GM18868 (cell line): ENCODE measurements at regions not wholly inside any gene's neighbourhood (a gene's known extent, or its start where the extent isn't known, plus 50 kb on each side); places are given as distances from the start of the nearest gene placed in this dataset.
"Not testable (repeated sequence)": the region's sequence is repeated elsewhere in the genome, so short reads cannot be mapped to it uniquely, and the experiment has no call there.

ENCODE experiments used
- ATAC-seq: cut with Tn5 transposase; IDR thresholded peaks from one replicate; pipeline ENCODE4 v1.9.1; 2021; ENCODE audit warnings: mild to moderate bottlenecking, moderate library complexity; ENCODE audit not compliant: unreplicated experiment

DNA sequence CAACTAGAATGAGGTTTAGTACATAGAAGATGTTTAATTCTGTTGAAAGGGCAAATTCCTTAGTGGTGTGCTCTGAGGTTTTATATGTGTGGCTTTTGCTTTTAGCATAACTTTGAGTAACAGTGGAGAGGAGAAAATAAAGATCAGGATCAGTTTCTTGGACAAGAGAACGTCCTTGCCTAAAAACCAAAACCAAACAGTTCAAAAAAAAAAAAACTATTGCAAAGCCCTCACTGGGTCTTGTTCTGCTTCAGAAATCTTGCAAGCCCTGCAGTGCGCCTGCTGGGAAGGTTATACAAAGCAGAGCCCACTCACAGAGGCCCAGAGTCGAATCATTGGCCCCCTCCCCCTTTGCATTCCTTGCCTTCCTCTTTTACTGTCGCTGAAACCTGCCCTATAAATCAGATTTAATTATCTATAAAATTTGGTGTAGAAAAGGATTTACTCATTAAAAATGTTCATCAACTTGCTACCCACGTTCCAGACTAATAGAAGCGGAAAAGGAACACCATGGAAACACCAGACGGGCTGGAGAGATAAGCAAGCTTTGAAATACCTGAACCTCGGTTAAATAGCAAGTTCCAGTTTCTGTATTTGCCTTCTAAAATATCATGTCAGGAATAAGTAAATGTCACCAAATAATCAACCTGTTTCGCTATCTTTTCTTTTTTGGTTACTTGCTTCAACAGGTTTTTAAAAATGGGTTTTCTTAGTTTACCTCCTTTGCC, 201.6 kb upstream of the PTBP2 start:
- no peak for ATAC-seq

DNA sequence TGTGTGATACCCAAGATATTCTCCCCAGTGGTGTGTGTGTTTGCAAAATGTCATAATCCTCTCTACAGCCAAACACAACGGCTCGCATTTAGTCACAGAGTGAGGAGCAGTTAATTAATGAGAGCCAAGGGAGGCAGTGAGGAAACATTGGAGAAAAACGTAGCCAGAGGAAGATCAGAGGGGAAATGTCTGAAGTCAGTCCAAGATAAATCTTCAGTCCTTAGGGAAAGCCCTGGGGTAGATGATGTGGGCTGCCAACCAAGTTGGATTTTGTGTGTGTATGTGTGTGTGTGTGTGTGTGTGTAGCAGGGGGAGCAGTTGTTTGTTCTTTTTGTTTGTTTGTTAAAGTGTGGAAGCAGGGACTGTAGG, 201.0 kb upstream of the PTBP2 start:
- no peak for ATAC-seq

DNA sequence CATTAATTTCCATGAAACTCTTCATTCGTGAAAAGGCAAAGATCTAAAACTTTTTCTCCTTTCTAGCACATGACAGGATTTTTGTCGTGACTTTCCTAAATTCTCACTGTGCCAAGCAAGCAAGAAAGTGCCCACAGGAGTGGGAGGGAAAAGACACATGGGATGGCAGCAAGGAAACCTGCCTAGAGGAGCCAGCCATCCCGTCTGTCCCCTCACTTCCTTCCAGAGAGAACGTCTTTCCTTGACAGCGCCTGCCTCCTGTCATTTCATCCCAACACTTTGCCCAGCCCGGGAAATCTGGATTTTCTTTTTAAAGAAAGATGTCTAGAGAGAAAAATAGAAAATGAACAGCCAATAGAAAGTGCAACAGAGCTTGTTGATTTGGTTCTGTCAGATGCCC, 200.6 kb upstream of the PTBP2 start:
- no peak for ATAC-seq

DNA sequence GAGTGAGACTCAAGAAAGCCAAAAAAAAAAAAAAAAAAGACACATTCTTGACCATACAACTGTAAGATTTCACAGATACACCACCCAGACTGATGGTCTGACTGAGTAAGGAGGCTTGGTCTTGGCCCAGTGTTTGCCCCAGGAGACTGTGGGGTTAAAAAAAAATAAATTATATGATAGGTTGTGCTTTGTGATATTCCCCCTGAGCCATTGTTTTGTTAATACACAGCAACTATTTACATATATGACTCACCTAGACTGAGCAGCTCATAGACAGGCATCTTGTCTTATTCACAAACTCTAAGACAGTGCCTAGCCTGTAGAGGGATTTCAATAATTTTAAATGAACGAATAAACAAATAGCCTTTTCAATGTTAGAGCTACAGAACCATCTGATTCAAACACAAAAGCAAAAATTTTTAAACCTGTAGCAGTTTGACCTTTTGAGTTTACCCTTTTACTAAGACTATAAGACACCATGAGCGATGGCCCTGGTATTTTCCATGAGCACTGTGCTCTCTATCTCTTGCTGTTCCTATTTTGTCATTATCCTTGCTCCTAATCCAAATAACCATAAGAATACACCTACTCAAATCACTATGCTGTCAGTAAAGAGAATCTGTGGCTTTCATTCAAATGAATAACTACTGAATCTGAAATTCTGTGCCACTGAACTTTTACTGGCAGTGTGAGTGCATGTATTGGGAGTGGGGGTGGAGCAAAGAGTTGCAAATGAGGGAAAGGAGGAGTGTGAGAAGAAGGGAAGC, 199.4 kb upstream of the PTBP2 start:
- no peak for ATAC-seq

DNA sequence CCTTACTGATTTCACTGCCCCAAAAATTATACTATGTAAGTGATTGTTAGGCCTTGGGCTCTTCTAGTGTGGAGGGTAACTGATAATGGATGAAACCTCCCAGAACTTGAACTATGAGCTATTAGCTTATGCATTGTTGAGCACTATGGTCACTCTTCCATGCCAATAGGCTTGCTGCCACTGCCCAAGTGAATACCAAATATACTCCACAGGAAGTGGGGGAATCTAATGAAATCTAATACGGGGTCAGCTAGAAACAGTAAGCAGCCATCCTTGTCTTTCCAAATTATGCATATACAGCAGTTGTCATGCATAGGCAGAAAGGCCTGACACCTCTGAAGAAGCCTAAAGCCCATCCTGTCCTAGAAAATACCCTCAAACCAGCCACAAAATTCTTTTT, 198.7 kb upstream of the PTBP2 start:
- ATAC-seq: no peak

DNA sequence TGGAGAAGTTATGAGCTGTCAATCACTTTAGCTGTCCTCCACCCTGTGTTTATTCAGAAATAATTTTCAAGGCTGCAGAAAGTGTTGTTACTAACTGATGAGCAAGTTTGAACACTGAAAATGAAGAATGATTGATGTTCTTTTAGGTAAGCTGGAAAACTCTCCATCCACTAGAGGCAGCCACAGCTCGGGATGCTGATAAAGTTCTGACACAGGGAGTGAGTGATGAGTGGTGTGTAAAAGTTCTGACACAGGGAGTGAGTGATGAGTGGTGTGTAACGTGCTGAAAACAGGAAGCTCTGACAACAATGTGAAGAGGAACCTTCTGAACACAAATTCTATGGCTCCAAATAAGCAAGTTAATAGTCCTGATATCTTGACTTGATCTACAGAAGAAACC, 197.5 kb upstream of the PTBP2 start:
- ATAC-seq: no peak

DNA sequence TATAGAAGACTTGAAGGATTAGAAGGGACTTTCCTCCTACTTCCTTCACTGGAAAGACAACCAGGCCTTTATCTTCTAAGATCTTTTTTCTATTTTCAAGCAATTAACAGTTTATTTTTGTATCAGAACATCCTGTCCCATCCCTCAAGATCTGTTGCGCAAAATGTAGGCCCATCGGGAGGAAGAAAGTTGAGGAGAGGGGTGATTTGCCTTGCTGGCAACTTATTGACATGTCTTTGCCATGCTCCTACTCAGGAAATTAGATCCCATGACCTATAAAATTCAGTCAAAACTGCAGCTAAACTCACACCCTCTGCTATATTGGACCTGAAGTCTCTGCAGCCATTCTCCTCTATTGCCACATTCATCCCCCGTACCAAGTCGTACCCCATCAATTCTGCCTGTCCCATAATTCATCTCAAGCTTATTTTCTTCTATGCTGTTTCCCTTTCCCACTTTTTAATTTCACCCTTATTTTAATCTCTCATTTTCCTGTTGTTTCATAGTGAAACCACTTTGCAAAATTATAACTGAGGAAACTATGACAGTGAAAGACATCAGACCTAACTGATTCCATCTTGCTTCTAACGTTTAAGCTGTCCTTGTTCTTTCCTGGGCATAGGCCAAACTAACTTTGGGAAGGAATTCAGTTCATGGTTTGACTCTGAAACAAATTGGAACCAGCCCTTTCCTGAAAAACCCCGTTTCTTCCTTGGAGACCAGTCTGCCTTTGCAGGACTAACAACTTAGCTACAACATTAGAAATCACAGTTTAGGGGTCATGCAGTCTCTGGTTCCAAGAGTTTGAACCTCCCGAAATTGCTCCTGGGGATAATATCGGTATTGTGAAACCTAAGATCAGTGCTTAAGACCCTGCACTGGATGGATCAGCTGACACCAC, 195.7 kb upstream of the PTBP2 start:
- ATAC-seq: no peak

DNA sequence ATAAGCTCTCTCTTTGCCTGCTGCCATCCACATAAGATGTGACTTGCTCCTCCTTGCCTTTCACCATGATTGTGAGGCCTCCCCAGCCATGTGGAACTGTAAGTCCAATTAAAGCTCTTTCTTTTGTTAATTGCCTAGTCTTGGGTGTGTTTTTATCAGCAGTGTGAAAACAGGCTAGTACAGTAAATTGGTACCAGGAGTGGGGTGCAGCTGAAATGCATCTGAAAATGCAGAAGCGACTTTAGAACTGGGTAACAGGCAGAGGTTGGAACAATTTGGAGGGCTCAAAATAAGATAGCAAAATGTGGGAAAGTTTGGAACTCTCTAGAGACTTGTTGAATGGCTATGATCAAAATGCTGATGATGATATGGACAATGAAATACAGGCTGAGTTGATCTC, 192.9 kb upstream of the PTBP2 start:
- ATAC-seq: not testable (repeated sequence)

DNA sequence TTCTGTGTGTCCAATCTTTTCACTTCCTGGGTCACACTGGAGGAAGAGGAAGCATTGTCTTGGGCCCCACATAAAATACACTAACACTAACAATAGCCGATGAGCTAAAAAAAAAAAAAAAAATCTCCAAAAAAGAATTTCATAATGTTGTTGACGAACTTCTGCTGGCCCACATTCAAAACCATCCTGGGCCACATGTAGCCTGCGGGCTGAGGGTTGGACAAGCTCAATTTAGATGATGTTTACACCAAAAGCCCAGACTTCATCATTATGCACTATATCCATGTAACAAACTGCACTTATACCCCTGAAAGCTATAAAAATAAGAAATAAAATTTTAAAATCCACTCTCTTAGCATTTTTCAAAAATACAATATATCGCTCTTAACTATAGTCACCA, 187.8 kb upstream of the PTBP2 start:
- no peak for ATAC-seq

DNA sequence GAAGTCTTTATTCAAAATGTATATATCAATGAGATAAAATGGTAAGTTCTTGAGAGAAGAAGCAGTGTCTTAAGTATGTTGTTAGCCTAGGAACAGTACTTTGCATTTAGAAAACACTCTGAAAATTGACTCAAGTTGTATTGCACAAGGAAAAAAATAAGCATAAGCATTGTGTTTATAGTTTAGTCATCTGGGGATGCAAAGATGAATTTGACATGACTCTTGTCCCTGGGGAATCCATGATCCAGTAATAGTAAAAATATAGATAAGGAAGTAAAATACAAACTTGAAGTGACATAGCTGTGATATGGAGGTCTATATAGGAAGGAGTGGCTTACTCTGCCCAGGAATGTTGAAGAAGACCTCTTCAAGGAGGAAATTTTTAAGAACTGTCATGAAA, 185.0 kb upstream of the PTBP2 start:
- ATAC-seq: no peak

DNA sequence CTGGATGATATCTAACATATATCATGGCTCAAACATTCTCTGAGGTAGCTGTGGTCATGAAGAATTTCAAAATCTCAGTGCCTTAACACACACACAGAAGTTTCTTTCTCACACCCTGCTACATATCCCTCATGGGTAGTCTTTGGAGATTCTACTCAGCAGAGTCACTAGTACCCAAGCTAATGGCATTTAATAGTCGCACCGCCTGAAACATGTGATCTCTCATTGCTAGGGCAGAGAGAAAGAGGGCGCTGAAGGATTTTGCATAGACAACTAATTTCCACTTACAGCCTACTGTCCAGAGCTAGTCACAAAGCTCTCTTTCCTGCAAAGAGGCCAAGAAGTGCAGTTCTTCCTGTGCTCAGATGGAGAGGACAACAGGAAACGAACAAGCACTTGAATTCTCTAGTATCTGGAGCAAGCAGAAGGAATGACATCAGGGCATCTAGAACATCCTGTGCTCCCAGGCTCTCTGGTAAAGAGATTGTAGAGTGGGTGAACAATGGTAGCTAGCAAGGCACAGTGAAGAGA, 183.4 kb upstream of the PTBP2 start:
- no peak for ATAC-seq

DNA sequence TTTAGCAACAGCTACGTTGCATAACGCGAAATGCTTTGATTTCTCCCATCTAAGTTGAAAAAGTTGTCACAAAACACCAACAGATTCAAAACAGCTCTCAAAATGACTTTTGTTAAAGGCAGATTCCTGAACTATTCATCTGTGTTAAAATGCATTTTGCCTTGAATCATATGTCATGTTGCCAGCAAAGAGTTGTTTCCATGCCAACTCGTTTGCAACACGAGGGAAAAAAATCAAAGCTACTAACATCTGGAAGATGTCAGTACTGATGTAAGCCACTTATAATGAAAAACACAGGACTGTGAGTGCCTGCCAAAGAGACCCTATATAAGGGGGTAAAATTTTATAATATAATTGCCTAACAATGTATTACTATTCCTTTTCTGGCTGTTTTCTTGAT, 182.7 kb upstream of the PTBP2 start:
- ATAC-seq: no peak

DNA sequence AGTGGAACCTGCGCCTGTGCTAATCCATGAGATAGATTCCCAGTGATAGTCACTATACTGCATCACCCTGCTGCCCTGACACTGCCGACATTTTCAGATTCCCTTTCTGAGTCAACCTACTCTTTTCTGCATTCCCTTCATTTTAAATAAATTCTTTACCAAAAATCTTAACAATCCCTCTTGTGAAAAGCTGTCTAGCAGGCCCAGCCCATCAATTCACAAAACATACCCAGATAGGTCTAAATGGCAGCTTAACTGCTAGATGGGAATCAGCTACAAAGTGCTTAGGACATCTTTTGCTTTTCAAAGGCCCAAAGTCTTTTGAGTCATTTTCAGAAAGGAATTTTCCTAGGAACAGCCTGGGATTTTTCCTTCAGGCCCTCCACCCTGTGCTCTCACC, 180.1 kb upstream of the PTBP2 start:
- no peak for ATAC-seq

DNA sequence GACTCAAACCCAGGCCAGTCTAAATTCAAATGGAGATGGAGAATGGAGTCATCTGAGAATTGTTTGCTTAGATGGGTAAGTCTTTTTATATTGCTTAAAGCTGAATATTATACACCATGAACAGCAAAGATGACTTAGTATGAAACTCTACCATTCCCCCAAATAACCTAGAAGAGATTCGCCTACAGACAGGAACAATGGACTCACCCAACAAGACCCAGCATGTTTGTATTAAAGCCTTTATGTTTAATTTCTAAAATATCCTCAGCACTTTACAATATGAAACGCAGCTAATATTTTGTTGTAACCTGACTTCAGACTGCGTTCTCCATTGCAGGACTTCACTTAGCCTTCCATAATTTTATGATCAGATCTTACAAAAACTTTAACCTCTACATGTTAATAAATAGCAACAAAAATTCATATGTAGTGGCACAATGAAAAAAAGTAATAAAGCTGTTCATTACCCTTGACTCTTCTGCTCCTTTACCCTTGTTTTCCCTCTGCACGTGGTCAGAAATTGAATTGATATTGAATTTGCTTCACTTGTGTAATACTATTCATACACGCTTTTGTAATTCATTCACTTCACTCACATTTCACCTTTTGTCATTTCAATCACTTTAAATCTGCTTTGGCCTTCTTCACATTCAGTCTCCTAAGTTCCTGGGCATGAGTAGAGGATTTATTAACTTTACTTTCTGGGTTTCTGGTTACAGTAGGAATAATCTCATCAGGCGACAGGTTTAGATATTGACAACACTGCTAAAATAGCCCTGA, 177.3 kb upstream of the PTBP2 start:
- no peak for ATAC-seq

DNA sequence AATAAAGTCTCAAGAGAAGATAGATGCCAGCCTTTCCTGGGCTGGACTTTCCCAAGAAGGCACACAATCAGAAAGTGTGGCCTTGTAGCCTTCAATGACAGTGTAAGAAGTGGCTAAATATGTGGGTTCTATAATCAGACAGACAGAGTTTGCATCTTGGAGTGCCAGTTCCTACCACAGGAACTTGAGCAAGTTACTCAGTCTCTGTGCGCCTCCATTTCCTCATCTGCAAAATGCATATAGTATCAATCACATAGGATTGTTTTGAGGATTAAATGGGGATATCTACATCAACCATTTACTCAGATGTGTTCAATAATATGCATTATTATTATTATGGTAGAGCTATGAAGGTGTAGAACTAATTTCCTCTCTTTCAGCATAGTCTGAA, 176.8 kb upstream of the PTBP2 start:
- no peak for ATAC-seq

DNA sequence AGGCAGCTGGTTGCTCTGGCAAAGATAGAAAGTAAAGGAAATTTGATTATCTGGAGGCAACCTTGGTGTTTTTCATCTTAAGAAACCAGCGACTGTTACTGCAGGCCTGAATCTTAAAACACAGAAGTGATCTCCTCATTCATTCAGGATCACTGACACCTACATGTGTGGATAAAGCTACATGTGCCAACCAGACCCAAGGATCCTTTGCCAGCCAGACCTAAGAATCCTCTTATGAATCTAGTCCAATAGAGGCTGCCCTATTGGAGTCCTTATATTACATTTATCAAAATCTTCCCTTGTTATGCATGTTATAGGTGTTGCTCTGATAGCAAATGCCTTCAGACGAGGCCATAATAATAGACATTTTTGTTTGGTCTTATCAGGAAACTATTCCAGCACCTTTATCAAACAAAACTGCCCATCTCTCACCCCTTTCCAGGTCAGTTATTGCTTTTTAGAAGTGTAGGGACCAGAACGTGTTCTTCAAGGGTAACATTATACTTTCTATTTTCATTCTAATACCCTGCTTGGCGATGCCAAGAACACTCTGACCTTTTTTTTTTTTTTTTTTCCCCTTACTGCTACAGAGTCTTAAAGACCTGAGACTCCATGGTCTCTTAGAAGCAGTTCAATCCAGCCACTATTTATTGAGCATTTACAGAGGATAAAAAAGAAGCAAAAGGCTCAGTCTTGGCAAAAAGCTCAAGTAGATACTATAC, 175.5 kb upstream of the PTBP2 start:
- no peak for ATAC-seq

DNA sequence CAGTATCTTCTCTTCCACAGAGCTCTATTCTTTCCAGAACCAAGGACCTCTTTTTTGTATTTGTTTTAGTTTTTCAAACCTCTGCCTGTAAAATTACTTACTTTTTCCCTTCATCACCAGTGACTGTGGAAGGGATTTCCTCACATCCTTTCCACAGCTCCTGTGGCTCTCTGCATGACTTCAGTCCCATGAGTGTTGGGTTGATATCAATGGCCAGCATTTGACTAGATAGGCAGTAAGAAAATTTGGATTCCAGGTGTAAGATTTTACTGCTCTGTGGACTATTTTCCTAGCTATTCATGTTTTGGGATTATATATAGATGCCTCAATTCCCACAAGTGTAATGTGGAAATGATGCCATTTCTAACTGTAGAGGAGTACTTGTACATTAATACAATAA, 171.5 kb upstream of the PTBP2 start:
- no peak for ATAC-seq

DNA sequence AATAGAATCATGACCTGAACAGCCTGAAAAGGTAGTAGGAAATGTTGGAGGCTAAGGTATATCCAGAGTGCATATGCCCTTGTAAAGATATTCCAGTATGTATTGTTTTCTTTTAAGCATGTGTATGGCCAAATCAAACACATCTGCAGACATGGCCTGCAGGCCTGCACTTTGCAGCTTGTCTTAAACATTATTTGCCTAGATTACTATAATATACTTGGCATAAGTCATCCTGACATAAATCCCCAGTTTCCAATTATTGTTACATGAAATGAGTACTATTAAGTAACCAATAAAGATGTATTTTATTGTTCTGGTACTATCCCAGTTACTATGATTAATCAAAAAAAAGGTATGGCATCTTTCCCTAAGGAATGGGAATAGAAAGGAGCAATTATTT, 169.1 kb upstream of the PTBP2 start:
- ATAC-seq: no peak

DNA sequence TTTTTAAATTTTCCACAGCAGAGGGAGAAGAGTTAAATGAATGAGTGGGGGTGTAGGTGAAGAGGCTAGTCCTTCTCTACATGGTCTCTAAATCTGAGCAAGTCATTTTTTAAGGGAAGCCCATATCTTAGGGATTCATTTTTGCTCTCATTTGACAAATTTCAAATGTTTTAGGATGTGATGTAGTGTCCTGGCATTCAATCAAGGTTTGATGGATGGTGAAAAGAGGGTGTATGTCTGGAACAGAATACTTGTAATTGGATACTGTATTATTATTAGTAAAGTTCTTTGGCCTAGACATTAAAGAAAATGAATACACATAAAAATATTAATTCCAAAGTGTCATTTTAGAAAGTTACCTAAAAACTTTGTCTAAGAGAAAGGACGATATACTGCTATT, 167.8 kb upstream of the PTBP2 start:
- ATAC-seq: no peak

DNA sequence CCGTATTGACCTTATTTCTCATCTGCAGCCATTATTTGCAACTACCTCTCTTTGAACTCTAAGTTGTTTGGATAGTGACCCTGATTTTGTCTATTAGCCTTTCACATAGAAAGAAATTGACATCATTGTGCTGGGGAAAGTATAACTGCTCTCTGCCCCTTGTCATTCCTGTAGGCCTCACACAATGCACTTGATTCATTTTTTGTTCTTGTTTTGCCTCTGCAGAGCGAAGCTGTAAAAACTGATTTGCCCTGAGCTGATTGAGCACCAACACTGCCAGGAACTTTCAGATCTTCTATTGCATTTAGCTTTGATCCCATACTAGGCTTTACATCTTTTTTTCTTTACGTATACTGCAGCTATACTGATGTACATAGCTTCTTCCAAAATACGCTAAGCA, 167.2 kb upstream of the PTBP2 start:
- ATAC-seq: no peak
